ENCODE measurements at regions not wholly inside any gene's neighbourhood (a gene's known extent, or its start where the extent isn't known, plus 50 kb on each side); places are given as distances from the start of the nearest gene placed in this dataset.

DNA sequence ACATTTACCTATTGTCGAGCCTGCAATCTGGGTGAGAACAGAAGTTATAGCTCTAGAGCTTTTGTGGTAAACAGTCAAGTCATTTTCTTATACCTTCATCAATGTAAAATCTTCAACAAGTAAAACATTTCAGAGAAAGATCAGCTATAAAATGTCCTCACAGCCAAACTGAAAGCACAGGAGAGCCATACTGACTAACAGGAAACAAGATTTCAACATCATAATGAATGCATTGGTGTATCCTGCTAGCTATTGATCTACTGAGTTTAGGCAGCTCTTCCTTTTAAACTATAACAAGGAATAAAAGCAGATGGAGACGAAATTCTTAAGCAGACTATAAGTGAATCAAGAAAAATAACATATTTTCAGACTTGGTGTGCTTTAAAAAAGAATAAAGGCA lies 1522.9 kb upstream of the WWC1 start (continued):
- TF ChIP-seq, protein P1, sequence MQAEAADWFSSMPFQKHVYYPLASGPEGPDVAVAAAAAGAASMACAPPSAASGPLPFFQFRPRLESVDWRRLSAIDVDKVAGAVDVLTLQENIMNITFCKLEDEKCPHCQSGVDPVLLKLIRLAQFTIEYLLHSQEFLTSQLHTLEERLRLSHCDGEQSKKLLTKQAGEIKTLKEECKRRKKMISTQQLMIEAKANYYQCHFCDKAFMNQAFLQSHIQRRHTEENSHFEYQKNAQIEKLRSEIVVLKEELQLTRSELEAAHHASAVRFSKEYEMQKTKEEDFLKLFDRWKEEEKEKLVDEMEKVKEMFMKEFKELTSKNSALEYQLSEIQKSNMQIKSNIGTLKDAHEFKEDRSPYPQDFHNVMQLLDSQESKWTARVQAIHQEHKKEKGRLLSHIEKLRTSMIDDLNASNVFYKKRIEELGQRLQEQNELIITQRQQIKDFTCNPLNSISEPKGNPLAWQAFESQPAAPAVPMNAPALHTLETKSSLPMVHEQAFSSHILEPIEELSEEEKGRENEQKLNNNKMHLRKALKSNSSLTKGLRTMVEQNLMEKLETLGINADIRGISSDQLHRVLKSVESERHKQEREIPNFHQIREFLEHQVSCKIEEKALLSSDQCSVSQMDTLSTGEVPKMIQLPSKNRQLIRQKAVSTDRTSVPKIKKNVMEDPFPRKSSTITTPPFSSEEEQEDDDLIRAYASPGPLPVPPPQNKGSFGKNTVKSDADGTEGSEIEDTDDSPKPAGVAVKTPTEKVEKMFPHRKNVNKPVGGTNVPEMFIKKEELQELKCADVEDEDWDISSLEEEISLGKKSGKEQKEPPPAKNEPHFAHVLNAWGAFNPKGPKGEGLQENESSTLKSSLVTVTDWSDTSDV (CRISPR knock-in tag; IDR thresholded peaks at IDR 0.05), result no peak
- TF ChIP-seq NR2F6 (IDR thresholded peaks at IDR 0.05), result no peak
- no peak for TF ChIP-seq NR2F6 (CRISPR knock-in tag; IDR thresholded peaks at IDR 0.05)
- TF ChIP-seq, protein P2, sequence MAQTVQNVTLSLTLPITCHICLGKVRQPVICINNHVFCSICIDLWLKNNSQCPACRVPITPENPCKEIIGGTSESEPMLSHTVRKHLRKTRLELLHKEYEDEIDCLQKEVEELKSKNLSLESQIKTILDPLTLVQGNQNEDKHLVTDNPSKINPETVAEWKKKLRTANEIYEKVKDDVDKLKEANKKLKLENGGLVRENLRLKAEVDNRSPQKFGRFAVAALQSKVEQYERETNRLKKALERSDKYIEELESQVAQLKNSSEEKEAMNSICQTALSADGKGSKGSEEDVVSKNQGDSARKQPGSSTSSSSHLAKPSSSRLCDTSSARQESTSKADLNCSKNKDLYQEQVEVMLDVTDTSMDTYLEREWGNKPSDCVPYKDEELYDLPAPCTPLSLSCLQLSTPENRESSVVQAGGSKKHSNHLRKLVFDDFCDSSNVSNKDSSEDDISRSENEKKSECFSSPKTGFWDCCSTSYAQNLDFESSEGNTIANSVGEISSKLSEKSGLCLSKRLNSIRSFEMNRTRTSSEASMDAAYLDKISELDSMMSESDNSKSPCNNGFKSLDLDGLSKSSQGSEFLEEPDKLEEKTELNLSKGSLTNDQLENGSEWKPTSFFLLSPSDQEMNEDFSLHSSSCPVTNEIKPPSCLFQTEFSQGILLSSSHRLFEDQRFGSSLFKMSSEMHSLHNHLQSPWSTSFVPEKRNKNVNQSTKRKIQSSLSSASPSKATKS (CRISPR knock-in tag; IDR thresholded peaks at IDR 0.05), result no peak

DNA sequence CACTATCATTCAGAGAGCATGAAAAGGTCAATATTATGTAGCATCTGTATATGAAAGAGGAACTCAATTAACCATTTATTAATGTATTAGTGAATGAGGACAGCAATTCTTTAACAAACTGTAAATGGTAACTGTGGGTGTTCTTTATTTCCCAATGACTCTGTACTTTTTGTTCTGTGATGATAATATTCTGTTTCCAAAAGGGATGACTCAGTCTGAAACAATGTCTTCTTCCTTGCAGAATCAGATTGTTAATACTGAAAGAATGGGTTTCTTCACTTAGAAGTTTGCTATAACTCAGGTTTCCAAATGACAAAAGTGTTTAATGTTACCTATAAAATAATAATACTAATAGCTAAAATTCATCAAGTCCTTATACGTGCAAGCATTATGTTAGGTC lies 1518.7 kb upstream of the WWC1 start:
- ChIA-PET CTCF (ENCODE audit: low intra/inter-chr PET ratio, low total read pairs) (no interaction called here), POLR2A (no interaction called here)
- Histone ChIP-seq H3K9me3 (ENCODE audit: low read length) (peaks cover 75% of the 10 kb centered on the region), H4K20me1 (ENCODE audit: insufficient read depth, low read length) (no peaks in the 10 kb centered on the region), H2AFZ (ENCODE audit: low read length) (no peak overlapping the region), H3K4me1 (ENCODE audit: insufficient read depth, low read length) (no peaks in the 10 kb centered on the region), H3K9ac (ENCODE audit: insufficient read depth, low read depth, low read length) (no peak overlapping the region), H3K27ac (ENCODE audit: extremely low read length, insufficient read depth, low read length) (no peak overlapping the region), H3K4me3 (replicated peaks in 1 of 3; ENCODE audit: insufficient read depth in 1 of 3, low read depth in 2 of 3, low read length in 3 of 3) (no peak overlapping the region), H3K79me2 (ENCODE audit: insufficient read depth, low read length) (no peaks in the 10 kb centered on the region), H3K4me2 (ENCODE audit: low read depth, low read length) (no peak overlapping the region), H3K36me3 (replicated peaks in 1 of 2; ENCODE audit: control insufficient read depth in 1 of 2, insufficient read depth in 2 of 2, low read length in 2 of 2) (no peaks in the 10 kb centered on the region), H3K27me3 (ENCODE audit: control insufficient read depth in 1 of 2, insufficient read depth in 2 of 2, low read length in 2 of 2) (no peaks in the 10 kb centered on the region)
- no TSS peak for BruUV-seq (replicated peaks)
- in situ Hi-C loops (cut with HindIII; ENCODE audit: extremely low pct_ligation_motif_present, low pct_unique_long_range_greater_than_20kb) (no loop called here), intact Hi-C loops (cut with micrococcal nuclease; ENCODE audit: unreplicated experiment) (no loop called here)
- no peak for TF ChIP-seq NR2C2 (CRISPR knock-in tag; IDR thresholded peaks at IDR 0.05; ENCODE audit: borderline replicate concordance)
- TF ChIP-seq FLYWCH1 (CRISPR knock-in tag; IDR thresholded peaks at IDR 0.05), result no peak
- TF ChIP-seq, protein P3, sequence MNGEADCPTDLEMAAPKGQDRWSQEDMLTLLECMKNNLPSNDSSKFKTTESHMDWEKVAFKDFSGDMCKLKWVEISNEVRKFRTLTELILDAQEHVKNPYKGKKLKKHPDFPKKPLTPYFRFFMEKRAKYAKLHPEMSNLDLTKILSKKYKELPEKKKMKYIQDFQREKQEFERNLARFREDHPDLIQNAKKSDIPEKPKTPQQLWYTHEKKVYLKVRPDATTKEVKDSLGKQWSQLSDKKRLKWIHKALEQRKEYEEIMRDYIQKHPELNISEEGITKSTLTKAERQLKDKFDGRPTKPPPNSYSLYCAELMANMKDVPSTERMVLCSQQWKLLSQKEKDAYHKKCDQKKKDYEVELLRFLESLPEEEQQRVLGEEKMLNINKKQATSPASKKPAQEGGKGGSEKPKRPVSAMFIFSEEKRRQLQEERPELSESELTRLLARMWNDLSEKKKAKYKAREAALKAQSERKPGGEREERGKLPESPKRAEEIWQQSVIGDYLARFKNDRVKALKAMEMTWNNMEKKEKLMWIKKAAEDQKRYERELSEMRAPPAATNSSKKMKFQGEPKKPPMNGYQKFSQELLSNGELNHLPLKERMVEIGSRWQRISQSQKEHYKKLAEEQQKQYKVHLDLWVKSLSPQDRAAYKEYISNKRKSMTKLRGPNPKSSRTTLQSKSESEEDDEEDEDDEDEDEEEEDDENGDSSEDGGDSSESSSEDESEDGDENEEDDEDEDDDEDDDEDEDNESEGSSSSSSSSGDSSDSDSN (CRISPR knock-in tag; IDR thresholded peaks at IDR 0.05), result no peak
- no peak for TF ChIP-seq RXRA (CRISPR knock-in tag; IDR thresholded peaks at IDR 0.05)
- no peak for TF ChIP-seq ZNF569 (CRISPR knock-in tag; IDR thresholded peaks at IDR 0.05; ENCODE audit: borderline replicate concordance)
- no peak for TF ChIP-seq RNF2 (conservative IDR thresholded peaks at IDR 0.05; ENCODE audit: low read depth)
- no peak for TF ChIP-seq ZNF839 (CRISPR knock-in tag; IDR thresholded peaks at IDR 0.05; ENCODE audit: borderline replicate concordance)
- no peak for TF ChIP-seq GLI4 (CRISPR knock-in tag; IDR thresholded peaks at IDR 0.05; ENCODE audit: borderline replicate concordance)
- TF ChIP-seq ZSCAN12 (CRISPR knock-in tag; IDR thresholded peaks at IDR 0.05), result no peak
- 0% methylated on average over 1 of the region's 1 CpG for WGBS (ENCODE audit: low lambda C conversion rate)
- DNase-seq (ENCODE audit: low spot score) (no peak), FAIRE-seq (no peak), ATAC-seq (no peak)
